ENCODE measurements at regions not wholly inside any gene's neighbourhood (a gene's known extent, or its start where the extent isn't known, plus 50 kb on each side); places are given as distances from the start of the nearest gene placed in this dataset.

- Histone ChIP-seq H3K36me3 (replicated peaks in 1 of 2; ENCODE audit: control insufficient read depth in 1 of 2, insufficient read depth in 2 of 2, low read length in 2 of 2) (no peaks in the 10 kb centered on the region), H4K20me1 (ENCODE audit: insufficient read depth, low read length) (no peaks in the 10 kb centered on the region), H3K27me3 (ENCODE audit: control insufficient read depth in 2 of 2, insufficient read depth in 2 of 2, low read length in 2 of 2) (no peaks in the 10 kb centered on the region), H3K4me1 (ENCODE audit: control insufficient read depth in 1 of 2, insufficient read depth in 2 of 2, low read length in 2 of 2) (no peaks in the 10 kb centered on the region), H3K79me2 (ENCODE audit: insufficient read depth, low read length) (no peaks in the 10 kb centered on the region), H3K27ac (ENCODE audit: low read depth in 1 of 2, low read length in 2 of 2) (no peak overlapping the region), H2AFZ (ENCODE audit: insufficient read depth, low read depth, low read length, poor library complexity, severe bottlenecking) (no peak overlapping the region), H3K4me2 (replicated peaks; ENCODE audit: extremely low read depth, low read length, poor library complexity, severe bottlenecking) (no peak overlapping the region), H3K4me3 (replicated peaks in 1 of 3; ENCODE audit: low read depth in 2 of 3, low read length in 3 of 3) (no peak overlapping the region), H3K9me3 (replicated peaks in 1 of 2; ENCODE audit: control insufficient read depth in 1 of 2, insufficient read depth in 1 of 2, low read length in 2 of 2) (no peaks in the 10 kb centered on the region), H3K9ac (ENCODE audit: insufficient read depth, low read length, poor library complexity, severe bottlenecking) (no peak overlapping the region)
- no peak for DNase-seq
- Mint-ChIP-seq H3K9me3 (peaks cover 0 to 11% (median 2%) of the 10 kb centered on the region in 7 donors), H3K36me3 (no peaks in the 10 kb centered on the region), H3K4me1 (no peaks in the 10 kb centered on the region), H3K27ac (no peak overlapping the region), H3K27me3 (ENCODE audit: low read depth in 3 of 3) (peaks cover 0 to under 1% (median 0%) of the 10 kb centered on the region in 3 donors), H3K4me3 (no peak overlapping the region)
- intact Hi-C loops (cut with micrococcal nuclease), result no loop called here
- TF ChIP-seq, protein P1, sequence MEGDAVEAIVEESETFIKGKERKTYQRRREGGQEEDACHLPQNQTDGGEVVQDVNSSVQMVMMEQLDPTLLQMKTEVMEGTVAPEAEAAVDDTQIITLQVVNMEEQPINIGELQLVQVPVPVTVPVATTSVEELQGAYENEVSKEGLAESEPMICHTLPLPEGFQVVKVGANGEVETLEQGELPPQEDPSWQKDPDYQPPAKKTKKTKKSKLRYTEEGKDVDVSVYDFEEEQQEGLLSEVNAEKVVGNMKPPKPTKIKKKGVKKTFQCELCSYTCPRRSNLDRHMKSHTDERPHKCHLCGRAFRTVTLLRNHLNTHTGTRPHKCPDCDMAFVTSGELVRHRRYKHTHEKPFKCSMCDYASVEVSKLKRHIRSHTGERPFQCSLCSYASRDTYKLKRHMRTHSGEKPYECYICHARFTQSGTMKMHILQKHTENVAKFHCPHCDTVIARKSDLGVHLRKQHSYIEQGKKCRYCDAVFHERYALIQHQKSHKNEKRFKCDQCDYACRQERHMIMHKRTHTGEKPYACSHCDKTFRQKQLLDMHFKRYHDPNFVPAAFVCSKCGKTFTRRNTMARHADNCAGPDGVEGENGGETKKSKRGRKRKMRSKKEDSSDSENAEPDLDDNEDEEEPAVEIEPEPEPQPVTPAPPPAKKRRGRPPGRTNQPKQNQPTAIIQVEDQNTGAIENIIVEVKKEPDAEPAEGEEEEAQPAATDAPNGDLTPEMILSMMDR (IDR thresholded peaks at IDR 0.05), result no peak
- 100% methylated on average over 2 of the region's 4 CpGs for WGBS (ENCODE audit: insufficient coverage)
Measured at GRCh38 chr2:199612509-199613130, 154.9 kb upstream of the SATB2 start.

- Histone ChIP-seq H3K4me3 (replicated peaks in 1 of 3; ENCODE audit: low read depth in 2 of 3, low read length in 3 of 3) (no peak overlapping the region), H3K4me2 (replicated peaks; ENCODE audit: extremely low read depth, low read length, poor library complexity, severe bottlenecking) (no peak overlapping the region), H3K4me1 (ENCODE audit: control insufficient read depth in 1 of 2, insufficient read depth in 2 of 2, low read length in 2 of 2) (no peaks in the 10 kb centered on the region), H3K79me2 (ENCODE audit: insufficient read depth, low read length) (no peaks in the 10 kb centered on the region), H3K9me3 (replicated peaks in 1 of 2; ENCODE audit: control insufficient read depth in 1 of 2, insufficient read depth in 1 of 2, low read length in 2 of 2) (no peaks in the 10 kb centered on the region), H3K27ac (ENCODE audit: low read depth in 1 of 2, low read length in 2 of 2) (no peak overlapping the region), H3K36me3 (replicated peaks in 1 of 2; ENCODE audit: control insufficient read depth in 1 of 2, insufficient read depth in 2 of 2, low read length in 2 of 2) (no peaks in the 10 kb centered on the region), H4K20me1 (ENCODE audit: insufficient read depth, low read length) (no peaks in the 10 kb centered on the region), H3K27me3 (ENCODE audit: control insufficient read depth in 2 of 2, insufficient read depth in 2 of 2, low read length in 2 of 2) (no peaks in the 10 kb centered on the region), H2AFZ (ENCODE audit: insufficient read depth, low read depth, low read length, poor library complexity, severe bottlenecking) (no peak overlapping the region), H3K9ac (ENCODE audit: insufficient read depth, low read length, poor library complexity, severe bottlenecking) (no peak overlapping the region)
- no peak overlapping the region for H3K4me3 Mint-ChIP-seq
- 100% methylated on average over 1 of the region's 3 CpGs for WGBS (ENCODE audit: insufficient coverage)
- peaks cover 0 to 13% (median 2%) of the 10 kb centered on the region in 3 donors for H3K27me3 Mint-ChIP-seq (ENCODE audit: low read depth in 3 of 3)
- intact Hi-C loops (cut with micrococcal nuclease), result no loop called here
- H3K4me1 Mint-ChIP-seq, result peaks cover 13% of the 10 kb centered on the region
- peaks cover 0 to 5% (median 0%) of the 10 kb centered on the region in 7 donors for H3K9me3 Mint-ChIP-seq
- no peak for DNase-seq
- no peak overlapping the region for H3K27ac Mint-ChIP-seq
- TF ChIP-seq, protein P1 (IDR thresholded peaks at IDR 0.05), result no peak
- H3K36me3 Mint-ChIP-seq, result no peaks in the 10 kb centered on the region
Measured at GRCh38 chr2:199607914-199608313, 150.2 kb upstream of the SATB2 start.

Data from CD14-positive monocyte (primary cell).